Thymus (tissue), 11 donors: ENCODE measurements at regions not wholly inside any gene's neighbourhood (a gene's known extent, or its start where the extent isn't known, plus 50 kb on each side); places are given as distances from the start of the nearest gene placed in this dataset.
A peak's percentile ranks its signal among the peaks of the same experiment; 100 is the strongest.

Experiments
- DNase-seq, 9 donors: peaks; one replicate each; pipeline ENCODE4 v3.0.0-alpha.2; 2013; ENCODE audit warnings: low spot score in 9 of 9, low read depth in 6 of 9, missing footprints in 1 of 9
- H3K27ac ChIP-seq, 2 donors: one replicate each; pipeline ENCODE4 v1.5.1; 2013; ENCODE audit warnings: control low read depth in 1 of 2, low read depth in 1 of 2, low read length in 1 of 2, mild to moderate bottlenecking in 1 of 2, moderate library complexity in 1 of 2
- H3K27me3 ChIP-seq, 2 donors: one replicate each; pipeline ENCODE4 v1.5.1; 2013; ENCODE audit warnings: low read length in 1 of 2; ENCODE audit not compliant: control insufficient read depth in 2 of 2, insufficient read depth in 1 of 2
- H3K36me3 ChIP-seq, 2 donors: one replicate each; pipeline ENCODE4 v1.5.1; 2013; ENCODE audit warnings: low read length in 1 of 2, mild to moderate bottlenecking in 1 of 2, moderate library complexity in 1 of 2; ENCODE audit not compliant: control insufficient read depth in 2 of 2, insufficient read depth in 2 of 2
- H3K4me1 ChIP-seq, 2 donors: one replicate each; pipeline ENCODE4 v1.5.1; 2013; ENCODE audit warnings: low read length in 2 of 2; ENCODE audit not compliant: control insufficient read depth in 2 of 2, insufficient read depth in 2 of 2
- H3K4me3 ChIP-seq, 2 donors: one replicate each; pipeline ENCODE4 v1.5.1; 2013; ENCODE audit warnings: low read length in 2 of 2, control low read depth in 1 of 2, mild to moderate bottlenecking in 1 of 2
- H3K9me3 ChIP-seq, 2 donors: one replicate each; pipeline ENCODE4 v1.5.1; 2013; ENCODE audit warnings: low read length in 1 of 2, mild to moderate bottlenecking in 1 of 2; ENCODE audit not compliant: control insufficient read depth in 2 of 2, insufficient read depth in 1 of 2
- whole genome bisulfite sequencing: extraction: QIAGEN DNeasy Blood & Tissue Kit; methylation state at CpG from one replicate; pipeline ENCODE4 v1.1.7; 2013; 5-methylcytosine and 5-hydroxymethylcytosine counted together
- donor health status: healthy.

DNA sequence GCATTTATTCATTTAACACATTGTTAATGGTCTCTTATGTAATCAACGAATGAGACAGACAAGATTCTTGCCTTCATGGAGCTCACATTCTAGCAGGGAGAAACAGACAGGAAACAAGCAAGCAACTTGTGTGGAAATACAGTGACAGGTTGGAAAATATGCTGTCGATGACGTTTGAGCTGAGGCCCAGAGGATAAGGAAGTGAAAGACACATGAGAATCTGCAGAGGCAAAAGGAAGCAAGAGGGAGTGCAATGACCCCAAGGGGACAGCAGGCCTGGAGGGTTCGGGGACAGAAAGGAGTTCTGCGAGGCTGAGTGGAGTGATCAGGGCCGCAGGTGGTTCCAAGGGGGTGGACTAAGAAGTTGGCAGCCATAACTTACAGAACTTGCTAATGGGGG lies 60.6 kb upstream of the AKT3 start:
- peak in 1 of 9 donors; percentile 4 for DNase-seq
- Histone ChIP-seq H3K4me1 (no peaks in the 10 kb centered on the region), H3K36me3 (no peaks in the 10 kb centered on the region), H3K27me3 (peaks cover 0 to 8% of the 10 kb centered on the region in 2 donors), H3K4me3 (no peak overlapping the region), H3K27ac (no peak overlapping the region), H3K9me3 (no peaks in the 10 kb centered on the region)
- 83% methylated on average over 6 of the region's 6 CpGs for WGBS

DNA sequence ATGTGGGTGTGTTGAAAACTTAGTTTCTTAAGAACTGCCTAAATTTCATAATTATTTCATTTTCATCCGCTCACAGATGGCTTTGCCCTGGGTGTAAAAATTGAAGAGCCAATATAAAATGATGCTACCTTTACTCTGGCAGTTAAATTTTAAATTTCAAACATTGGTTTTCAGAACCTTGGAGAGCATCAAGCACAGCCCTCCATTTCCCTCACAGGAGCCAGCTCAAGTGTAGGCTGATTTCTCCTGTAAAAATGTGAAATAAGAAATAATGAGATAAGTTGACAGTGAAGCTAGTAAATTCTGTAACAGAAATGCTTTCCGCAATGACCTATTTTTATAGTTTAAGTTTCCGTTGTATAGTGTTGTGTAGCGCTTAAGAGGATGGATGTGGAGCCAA lies 53.9 kb upstream of the AKT3 start:
- no peaks in the 10 kb centered on the region for H3K4me1 ChIP-seq
- H3K27ac ChIP-seq = no peak overlapping the region
- no peaks in the 10 kb centered on the region for H3K9me3 ChIP-seq
- DNase-seq = peak in 3 of 9 donors; percentile 17 to 37 (median 20)
- H3K36me3 ChIP-seq = no peaks in the 10 kb centered on the region
- H3K27me3 ChIP-seq = peaks cover 0 to 7% of the 10 kb centered on the region in 2 donors
- 96% methylated on average over 4 of the region's 4 CpGs for WGBS
- H3K4me3 ChIP-seq = no peak overlapping the region

DNA sequence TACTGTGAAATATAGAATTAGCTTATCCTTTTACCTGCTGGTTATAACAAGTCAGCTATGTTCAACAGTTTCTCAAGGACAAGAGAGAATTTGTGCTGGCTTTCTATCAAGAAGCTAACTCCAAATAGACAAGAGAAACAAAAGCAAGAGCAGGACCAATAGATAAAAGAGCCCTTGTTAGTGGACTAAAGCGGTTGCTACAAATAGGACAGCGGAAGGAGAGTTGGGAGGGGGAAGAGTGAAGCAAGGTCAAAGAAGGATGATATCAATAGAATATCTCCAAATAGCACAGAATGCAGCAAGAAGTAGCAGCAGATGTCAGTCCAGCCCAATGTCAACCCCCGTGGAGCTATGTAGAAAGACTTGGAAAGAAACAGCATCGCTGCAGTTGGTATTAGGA lies 53.0 kb upstream of the AKT3 start:
- WGBS = 97% methylated on average over 4 of the region's 4 CpGs
- H3K27me3 ChIP-seq = peaks cover 0 to 7% of the 10 kb centered on the region in 2 donors

DNA sequence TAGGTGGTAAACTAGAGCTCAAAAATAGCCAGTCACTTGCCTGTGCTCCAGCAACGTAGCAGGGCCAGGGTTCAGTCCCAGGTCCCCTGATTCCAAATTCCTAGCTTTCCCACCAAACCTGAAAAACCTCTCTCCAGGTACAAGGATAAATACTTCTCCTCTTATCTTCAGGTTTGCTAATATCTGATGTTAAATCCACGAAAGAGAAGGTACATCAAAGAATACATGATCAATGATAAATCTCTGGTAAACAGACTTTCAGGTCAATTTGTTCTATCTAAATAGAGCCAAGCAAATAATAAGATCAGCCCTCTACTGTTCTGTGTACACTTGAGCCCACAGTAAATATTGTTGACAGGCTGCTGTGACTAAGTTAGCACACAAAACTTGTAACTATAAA lies 52.1 kb upstream of the AKT3 start:
- Histone ChIP-seq H3K4me3 (no peak overlapping the region), H3K27me3 (peaks cover 0 to 7% of the 10 kb centered on the region in 2 donors), H3K27ac (no peak overlapping the region), H3K4me1 (no peaks in the 10 kb centered on the region), H3K36me3 (no peaks in the 10 kb centered on the region), H3K9me3 (no peaks in the 10 kb centered on the region)
- DNase-seq = no peak
- 75% methylated on average over 2 of the region's 2 CpGs for WGBS

More for the DNA sequence above, 53.0 kb upstream of the AKT3 start:
- DNase-seq = no peak
- no peaks in the 10 kb centered on the region for H3K9me3 ChIP-seq
- no peaks in the 10 kb centered on the region for H3K36me3 ChIP-seq
- H3K27ac ChIP-seq = no peak overlapping the region
- H3K4me1 ChIP-seq = no peaks in the 10 kb centered on the region
- no peak overlapping the region for H3K4me3 ChIP-seq
